8988T (cell line): ENCODE measurements at regions not wholly inside any gene's neighbourhood (a gene's known extent, or its start where the extent isn't known, plus 50 kb on each side); places are given as distances from the start of the nearest gene placed in this dataset.

Experiments
- DNase-seq: peaks from one replicate; pipeline ENCODE4 v3.0.0; 2011

DNA sequence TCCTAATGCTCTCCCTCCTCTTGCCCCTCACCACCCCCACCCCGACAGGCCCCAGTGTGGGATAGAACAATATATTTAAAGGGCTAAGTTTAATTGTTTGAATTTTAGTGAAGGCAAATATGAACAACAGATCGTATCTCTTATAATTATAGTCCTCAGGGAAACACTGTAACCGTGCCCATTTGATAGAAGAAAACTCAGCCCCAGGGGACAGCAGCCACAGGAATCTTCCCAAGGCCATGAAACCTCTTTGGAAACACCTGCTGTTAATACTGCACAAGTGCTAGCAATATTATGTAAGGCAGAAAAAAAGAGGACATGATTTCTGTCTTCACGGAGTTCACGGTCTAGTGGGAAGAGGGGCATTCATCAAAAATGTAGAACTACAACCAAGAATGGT lies 142.2 kb downstream of the URB2 start:
- DNase-seq = no peak

DNA sequence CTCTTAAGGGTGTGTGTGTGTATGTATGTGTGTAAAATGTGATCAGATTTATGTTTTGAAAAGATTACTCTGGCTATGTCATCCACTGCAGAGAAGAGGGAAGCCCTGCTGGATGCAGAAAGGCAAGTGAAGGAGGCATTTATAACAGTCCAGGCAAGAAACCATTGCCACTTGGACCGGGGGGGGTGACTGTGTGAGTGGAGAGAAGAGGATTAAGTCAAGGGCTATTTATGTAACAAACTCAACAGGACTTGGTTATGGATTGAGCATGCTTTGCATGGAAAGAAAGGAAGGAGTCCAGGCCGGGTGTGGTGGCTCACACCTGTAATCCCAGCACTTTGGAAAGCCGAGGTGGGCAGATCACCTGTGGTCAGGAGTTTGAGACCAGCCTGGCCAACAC lies 143.0 kb downstream of the URB2 start:
- no peak for DNase-seq

DNA sequence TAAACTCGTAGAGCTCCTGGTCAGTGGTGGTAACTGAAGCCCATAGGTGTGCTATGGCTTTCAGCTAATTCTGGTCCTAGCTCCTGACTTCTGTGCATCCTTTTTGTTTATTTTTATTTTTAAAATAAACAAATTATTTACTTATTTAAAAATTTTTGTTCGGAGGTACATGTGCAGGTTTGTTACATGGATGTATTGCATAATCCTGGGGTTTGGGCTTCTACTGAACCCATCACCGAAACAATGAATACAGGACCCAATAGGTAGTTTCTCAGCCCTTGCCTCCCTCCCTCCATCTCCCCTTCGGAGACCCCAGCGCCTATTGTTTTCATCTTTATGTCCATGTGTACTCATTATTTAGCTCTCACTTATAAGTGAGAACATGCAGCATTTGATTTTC lies 143.8 kb downstream of the URB2 start:
- no peak for DNase-seq

DNA sequence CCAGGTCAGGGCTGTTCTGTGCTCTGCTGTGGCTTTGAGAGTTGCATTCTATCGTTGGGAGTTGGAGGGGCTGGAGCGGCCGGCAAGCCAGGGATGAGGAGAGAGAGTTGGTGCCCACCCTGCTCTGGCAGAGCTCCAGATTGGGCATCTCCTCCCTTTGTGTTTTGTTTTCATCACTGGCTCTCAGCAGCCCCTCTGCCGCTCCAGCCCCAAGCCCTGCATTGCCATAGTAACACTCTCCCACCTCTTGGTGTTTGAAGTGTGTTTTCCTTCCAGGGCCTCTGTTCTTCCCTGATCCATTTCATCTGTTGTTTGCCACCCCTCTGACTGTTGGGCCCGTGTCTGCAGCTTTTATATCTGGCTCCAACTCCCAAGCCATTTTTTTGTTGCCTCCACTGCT lies 152.7 kb downstream of the URB2 start:
- no peak for DNase-seq

DNA sequence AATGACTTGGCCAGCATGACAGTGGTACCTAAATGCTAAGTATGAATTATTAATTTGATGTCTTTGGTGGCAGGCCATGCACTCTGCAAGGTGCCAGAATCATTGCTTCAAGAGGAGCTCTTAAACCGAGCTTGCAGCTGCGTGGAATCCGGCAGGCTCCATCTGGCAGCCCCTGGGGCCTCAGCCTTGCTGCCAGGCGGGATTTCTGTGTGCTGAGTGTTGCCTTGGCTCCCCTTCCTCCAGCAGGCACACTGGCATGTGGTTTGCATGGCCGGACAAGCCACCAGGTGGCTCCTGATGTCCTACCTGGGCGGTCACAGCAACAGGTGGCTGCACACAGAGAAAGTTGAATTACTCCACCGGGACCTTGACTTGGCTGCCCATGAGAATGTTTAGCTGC lies 155.4 kb downstream of the URB2 start:
- no peak for DNase-seq

DNA sequence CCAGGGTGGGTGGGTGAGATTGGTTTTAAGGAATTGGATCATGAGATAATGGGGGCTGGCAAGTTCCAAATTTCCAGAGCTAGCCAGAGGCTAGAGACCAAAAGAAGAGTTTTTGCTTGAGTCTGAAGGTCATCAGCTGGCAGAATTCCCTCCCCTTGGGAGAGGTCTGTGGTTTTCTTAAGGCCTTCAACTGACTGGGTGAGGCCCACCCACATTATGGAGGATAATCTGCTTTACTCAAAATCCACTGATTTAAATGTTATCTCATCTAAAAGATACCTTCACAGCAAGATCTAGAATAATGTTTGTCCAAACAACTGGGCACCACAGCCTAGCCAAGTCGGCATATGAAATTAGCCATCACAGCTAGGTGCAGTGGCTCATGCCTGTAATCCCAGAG lies 156.4 kb downstream of the URB2 start:
- DNase-seq = no peak

DNA sequence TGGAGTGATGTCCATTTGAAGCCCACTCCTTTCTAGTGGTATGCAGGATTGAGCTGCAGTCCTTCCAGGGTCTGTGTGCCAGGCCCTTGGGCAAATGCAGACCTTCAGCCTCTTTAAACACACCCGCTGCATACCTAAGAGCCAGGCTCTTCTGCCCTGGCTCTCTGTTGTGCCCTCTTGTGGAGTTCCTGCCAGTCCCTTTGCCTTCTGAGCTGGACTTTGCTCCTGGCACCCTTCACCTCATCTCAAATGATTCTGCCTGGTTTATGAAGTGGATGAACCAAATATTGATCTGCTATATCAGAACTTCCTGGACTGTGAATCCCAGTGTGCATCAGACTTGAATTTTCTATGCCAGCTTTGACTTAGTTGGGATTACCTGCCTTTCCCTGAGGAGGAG lies 158.8 kb downstream of the URB2 start:
- DNase-seq = no peak

DNA sequence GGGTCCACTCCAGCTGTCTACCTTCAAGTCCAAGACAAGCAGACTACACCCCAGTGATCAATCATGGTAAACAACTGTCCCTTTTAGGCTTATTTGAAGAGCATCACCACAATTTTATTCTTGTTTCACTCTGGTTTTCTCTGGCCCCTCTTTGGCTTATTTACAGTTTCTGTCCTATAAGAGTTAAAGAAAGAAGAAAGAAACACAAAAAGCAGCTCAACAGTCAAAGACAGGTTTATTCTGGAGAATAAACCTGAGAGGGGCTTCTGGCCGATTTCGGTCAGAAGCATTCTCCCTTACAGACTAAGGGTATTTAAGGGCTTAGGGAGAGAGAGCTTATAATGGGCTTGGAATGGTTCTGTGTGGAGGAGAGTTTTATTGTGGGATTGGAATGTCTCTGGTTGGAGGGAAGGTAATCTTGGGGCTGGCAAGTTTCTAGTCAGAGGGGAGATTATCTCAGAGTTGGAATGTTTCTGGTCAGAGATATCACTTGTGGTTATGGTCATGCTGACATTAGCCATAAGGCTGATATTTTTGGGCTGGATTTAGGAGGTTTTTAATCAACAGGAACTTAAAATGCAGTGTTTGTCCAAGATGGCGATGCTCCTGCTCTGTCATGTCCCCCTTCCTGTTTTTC lies 161.0 kb downstream of the URB2 start:
- DNase-seq = no peak

DNA sequence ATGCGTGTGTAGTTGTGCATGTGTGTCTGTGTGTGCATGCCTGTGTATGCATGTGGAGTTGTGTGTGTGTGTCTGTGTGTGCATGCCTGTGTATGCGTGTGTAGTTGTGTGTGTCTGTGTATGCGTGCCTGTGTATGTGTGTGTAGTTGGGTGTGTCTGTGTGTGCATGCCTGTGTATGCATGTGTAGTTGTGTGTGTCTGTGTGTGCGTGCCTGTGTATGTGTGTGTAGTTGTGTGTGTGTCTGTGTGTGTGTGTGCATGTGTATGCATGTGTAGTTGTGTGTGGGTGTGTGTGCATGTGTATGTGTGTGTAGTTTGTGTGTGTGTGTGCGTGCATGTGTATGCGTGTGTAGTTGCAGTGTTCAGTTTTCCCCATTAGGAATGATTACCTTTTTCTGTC lies 162.0 kb downstream of the URB2 start:
- DNase-seq = no peak

DNA sequence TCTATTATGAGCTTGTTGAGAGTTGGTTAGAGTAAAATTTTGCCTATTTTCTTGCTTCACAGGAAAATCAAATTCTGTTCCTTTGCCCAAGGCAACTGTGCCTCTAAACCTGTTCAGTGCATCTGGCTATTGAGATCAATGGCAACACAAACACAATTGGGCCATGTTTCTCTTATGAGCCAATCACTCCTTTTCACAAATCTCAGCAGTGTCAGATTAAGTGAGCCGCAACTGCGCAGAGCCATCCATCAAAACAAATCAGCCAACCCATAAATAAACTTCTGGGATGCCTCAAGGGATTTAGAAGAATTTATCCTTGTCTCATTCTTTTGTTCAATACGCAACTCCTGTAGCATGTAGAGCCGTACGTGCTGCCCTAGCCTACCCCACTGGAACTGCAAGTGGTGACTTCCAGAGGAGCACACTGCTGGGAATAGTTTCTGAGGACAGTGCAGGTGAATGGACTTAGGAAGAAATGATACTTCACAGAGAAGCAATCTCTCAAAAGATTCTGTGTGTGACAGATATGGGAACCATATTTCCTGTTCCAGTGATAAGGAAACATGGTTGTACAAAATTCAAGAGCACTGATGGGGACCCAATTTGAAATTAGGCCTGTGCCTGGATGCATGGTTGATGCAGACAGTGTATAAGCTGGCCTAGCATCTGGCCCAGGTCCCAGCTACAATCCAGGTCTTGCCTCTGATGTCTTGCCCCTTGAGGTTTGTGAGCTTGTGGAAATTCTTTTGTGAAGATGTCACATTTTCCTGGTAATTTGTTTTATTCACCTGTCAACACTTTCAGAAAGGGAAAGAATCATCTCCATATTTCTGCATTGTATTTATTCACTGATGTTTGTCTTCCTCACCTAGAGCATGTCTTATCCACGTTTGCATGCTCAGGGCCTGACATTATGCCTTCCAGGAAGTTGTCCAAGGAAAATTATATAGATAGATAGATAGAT lies 166.2 kb downstream of the URB2 start:
- DNase-seq = no peak

DNA sequence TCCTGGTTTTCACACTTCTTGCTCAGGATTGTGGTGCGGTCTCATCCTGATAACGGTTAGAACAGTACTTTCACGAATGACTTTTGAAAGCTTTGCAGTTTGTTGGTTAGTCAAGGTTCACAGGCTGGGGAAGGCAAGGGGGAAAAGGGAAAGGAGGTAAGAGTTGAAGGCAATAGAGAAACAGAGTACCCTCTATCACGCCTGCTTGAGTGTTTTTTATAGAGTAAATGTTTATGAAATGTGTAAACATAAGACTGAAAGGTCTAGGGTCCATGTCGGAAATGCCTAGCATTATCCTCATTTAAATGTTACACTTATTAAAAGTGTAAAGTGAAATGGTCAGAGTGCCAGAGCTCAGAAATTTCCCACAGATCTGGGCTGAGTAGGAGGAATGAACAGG lies 167.4 kb downstream of the URB2 start:
- no peak for DNase-seq

DNA sequence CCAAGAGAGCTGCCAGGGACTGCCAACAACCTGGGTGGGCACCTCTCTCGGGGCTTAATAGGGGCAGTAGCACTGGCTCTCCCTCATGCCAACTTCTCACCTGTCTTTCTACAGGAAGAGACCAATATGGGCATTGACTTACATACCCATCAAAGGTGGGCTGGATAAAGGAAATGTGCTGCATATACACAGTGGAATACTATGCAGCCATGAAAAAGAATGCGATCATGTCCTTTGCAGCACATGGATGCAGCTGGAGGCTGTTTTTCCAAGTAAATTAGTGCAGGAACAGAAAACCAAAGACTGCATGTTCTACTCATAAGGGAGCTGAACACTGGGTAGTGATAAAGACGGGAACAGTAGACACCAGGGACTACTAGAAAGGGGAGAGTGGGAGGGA lies 172.5 kb downstream of the URB2 start:
- no peak for DNase-seq

DNA sequence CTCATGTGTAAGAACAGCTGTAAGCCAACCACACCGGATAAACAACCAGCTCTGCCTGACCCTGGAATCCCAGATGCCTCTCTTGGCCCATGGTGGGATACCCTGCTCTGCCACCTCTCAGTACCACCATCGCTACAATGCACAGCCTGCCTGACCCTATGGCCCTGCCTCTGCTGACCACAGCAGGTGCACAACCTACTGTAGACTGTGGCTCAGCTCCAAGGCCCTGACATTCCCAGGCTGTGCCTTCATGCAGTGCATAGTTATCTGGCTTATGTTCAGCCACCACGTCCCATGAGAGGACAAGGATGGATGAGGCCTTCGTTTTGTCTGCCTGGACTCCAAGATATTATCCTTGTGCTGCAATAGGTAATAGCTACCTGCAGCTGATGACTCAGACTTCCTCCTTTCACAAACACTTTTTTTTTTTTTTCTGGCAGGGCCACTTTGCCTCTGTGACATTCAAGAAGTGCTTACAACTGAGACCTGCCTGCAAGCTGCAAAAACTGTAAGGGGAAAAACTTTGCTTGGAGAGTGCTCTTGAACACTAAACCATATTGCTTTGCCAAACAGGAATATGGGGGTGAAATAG lies 177.7 kb downstream of the URB2 start:
- DNase-seq = no peak

DNA sequence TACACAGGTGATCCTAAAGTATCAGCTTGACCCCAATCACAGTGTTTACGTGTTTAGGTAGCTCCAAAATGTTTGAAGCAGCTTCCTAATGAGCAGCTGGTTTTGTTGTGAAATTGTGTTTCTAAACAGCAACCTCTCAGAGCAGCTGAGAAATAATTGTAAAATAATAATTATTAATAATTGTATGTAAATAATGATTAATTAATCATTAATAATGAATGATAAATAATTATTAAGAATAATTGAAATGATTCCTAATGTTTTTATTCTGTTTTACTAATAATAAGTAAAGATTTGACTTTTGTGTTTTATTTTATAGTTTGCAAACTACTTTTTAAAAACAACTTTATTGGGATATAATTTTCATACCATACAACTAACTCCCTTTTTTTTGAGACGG lies 182.2 kb downstream of the URB2 start:
- no peak for DNase-seq

DNA sequence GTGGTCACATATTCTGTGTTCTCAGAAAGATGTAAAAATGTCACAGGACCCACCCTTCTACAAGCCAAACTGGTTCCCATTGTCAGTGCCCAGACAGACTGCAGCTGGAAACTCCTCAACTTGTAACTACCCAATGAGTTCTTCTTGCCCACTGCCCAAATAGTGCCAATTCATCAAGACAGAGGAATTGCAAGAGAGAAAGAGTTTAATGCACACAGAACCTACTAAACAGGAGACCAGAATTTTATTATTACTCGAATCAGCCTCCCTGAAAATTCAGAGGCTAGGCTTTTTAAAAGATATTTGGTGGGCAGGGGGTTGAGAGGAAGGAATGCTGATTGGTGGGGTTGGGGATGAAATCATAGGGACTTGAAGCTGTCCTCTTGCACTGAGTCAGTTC lies 184.1 kb downstream of the URB2 start:
- DNase-seq = no peak

DNA sequence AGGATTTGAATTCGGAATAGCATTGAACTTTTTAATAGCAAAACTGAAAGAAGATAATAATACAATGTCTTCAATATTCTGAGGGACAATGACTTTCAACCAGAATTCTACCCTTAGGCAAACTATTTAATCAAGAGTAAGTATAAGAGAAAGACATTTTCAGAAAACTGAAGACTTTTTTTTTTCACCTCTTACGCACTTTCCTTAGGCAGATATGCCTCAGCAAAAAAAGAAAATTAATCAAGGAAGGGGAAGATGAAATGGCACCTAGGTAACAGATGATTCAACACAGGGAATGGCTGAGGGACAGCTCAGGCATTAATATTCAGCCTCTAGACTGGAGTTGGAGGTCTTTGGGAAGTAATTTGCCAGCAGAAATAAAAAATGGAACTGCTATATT lies 184.9 kb downstream of the URB2 start:
- DNase-seq = no peak

DNA sequence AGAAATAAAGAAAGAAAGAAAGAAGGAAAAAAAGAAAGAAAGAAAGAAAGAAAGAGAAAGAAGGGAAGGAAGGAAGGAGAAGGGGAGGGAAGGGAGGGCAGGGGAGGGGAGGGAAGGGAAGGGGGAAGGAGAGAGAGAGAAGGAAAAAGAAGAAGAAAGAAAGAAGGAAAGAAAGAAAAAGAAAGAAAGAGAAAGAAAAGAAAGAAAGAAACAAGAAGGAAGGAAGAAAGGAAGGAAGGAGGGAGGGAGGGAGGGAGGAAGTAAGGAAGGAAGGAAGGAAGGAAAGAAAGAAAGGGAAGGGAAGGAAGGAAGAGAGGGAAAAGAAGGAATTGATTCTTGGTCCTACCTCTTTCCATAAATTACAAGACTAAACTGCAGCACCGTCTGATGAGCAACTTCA lies 186.1 kb downstream of the URB2 start:
- no peak for DNase-seq

DNA sequence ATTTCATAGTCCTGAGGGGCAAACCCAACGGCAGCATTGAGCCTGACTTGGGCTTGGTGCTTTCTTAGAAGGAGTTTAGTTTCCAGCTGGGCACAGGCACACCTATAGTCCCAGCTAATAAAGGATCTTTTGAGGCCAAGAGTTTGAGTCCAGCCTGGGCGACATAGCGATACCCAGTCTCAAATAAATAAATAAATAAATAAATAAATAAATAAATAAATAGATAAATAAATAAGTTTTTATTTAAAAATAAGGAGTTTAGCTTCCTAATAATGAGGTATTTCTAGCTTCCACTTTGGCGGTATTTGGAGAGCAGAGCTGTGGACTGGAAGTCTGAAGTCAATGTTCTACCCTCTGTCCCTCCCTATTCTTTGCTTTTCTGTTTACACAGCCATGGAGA lies 186.6 kb downstream of the URB2 start:
- DNase-seq = no peak

DNA sequence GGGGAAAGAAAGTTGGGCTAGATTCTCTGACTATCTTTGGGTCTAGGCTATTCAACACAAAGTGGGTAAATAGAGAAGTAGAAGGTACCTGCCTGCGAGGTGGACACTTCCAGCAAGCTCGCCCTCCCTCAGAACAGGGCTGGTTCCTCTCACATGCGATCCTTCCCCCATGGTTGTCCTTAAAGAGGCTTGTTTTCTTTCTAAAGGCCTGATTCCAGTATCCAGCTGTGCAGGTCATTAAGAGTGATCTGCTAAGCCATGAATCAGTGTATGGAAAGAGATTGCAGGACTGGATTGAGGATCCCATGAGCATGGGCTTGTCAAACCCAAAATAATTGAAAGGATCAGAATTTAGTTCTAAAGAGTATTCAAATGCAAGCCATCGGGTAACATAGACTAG lies 189.0 kb downstream of the URB2 start:
- no peak for DNase-seq

DNA sequence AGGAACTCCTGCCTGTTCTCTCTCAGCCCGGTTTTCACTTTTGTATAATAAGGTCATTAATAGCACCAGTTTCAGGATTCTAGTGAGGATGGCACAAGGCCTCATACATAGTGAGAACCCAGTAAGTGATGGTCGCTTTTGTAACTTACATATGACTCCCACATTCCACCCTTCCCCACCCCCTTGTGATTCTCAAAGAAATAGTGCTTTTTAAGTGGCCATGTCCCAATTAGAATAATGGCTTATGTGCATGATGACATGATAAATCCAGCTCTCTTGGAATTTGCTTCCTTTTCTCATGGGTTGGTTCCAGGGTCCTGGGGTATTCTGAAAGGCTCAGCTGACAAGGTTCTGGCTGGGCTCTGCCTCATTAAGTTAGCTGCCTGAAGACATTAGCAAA lies 189.9 kb downstream of the URB2 start:
- DNase-seq = no peak

DNA sequence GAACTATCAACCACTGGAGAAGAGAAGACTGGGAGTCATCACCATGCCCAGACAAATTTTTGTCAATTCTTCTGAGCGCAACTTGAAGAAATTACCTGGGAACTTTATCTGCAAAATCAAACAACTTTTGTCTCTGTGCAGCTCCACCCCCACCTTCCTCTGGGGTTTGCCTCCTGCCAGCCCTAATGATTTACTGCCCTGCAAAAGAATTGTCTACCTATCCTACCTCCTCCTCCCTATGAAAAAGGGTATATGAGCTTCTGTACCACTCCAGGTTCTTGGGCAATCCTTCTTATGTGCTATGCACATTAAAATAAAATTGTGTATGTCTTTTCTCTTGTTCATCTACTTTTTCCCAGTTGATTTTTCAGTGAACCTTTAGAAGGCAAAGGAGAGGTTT lies 191.9 kb downstream of the URB2 start:
- no peak for DNase-seq

DNA sequence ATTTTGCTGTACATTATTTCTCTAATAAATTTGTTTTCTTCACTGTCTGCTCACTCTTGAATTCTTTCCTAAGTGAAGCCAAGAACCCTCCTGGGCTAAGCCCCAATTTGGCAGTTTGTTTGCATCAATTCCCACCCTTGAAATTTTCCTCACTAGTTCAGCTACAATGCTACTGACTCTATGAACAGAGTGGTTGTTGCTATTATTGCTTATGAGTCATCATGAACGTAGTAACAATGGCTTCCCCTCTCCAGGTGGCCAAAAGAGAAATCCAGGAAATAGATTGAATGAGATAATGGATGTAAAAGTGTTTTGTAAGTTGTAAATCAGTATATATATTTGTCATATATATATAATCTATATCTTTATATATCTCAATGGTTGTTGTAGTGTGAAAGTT lies 193.0 kb downstream of the URB2 start:
- DNase-seq = no peak

DNA sequence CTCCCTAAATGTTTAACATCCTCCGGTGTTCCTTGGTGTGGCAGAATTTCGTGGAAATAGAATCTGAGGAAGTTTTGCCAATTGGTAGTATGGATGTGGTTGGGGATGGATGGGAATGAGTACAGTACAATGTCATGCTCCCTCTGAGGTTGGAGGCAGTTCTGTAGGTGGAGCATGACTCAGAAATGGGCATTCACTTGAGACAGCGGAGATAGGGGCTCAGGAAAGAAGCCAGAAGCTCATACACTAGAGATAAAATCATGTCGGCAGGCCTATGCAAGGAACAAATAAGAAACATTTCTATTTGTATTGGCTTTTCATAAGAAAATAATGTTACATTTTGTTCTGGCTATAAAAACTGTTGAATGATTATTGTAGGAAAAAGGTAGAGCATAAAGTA lies 196.0 kb downstream of the URB2 start:
- DNase-seq = no peak

DNA sequence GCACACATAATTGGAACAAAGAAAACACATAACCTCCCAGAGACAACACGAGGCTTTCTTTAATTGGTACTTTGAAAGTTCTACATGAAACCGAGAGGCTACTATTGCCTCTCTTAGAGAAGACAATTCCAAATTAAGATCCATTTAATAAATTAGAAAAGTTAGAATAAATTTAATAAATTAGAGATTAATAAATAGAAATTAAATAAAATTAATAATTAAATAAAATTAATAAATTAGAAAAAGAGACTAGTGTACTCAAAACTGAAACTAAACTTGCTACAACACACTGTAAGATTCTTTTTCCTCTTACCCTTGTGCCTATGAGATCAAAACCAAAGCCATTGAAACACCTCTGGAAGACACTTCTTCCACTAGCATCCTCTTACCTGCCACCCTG lies 199.0 kb downstream of the URB2 start:
- no peak for DNase-seq
